DMS79 treated with DMSO at 0.1 percent for 48 hours (cell line): ENCODE measurements at regions not wholly inside any gene's neighbourhood (a gene's known extent, or its start where the extent isn't known, plus 50 kb on each side); places are given as distances from the start of the nearest gene placed in this dataset.
"Not testable (repeated sequence)": the region's sequence is repeated elsewhere in the genome, so short reads cannot be mapped to it uniquely, and the experiment has no call there.

Experiments used
- DNase-seq: peaks from one replicate; lab custom pipeline; 2025; lab: John Stamatoyannopoulos, UW

DNA sequence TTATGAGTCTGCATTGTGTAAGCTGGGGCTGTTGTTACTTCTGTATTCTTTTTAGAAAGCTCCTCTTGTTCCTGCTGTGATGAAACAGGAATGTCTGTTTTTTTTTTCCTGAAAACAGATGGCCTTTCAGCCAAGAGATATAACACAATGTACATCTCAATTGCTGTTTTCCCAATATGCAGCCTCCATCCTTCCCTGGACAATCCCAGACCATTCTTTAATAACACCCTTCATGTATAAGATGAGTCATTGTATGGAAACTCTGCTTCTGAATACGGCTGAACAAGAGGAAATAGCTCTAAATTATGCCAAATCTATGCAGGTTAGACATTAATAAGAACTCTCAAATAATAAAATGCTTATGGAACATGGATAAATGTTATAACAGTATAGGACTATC is 60.2 kb upstream of the LRRC4C start:
- no peak for DNase-seq

- no peak for DNase-seq
Measured at GRCh38 chr11:41522391-41522790, 62.9 kb upstream of the LRRC4C start.

DNA sequence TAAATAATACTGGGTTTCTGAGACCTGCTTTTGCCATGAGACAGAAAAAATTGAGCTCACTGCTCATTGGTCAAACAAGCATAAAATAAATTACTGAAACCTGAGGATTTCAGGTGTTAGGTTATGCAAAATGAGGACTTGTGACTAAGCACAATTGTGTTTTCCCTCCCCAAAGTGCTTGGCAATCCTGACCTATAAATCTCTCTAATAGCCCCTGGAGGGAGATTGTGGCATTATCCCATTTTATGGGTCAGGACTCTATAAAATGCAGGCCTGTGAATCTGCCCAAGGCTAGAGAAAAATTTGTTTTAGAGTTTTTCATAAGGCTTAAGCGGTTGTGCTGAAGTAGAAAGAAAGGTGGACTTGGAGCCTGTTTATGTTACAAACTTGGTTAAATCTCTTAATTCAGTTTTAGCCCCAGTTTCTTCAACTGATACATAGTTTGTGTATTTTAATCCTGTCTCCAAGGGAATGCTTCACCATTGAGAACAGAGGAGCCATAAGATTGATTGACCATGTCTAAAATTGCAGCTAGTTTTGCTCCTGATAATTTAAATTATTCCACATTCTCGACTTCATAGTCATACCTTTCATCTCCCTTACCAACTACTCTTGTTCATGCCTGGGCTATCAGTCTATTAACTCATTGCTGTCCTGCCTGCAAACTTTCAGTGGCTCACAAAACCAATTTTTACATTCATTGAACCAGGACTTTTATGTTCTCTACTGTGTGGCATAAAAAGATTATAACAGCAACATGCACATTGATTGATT is 63.6 kb upstream of the LRRC4C start:
- no peak for DNase-seq

DNA sequence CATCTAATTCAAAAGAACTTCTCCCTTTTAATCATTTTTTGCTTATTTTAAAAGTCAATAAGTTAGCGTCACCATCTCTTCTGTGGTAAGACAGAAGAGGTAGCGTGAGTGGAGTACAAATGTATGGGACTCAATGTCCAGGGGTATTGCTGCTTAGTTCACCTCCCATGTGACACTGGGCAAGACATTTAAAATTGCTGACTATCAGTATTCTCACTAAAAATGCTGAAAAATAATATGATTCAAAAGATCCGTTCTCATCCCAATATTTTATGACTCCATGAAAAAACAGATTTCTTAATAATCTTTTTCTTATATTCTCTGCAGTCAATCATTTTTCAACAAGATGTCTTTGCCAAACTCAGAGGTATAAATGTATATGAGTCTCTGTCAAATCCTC is 68.1 kb upstream of the LRRC4C start:
- no peak for DNase-seq

- no peak for DNase-seq
Measured at GRCh38 chr11:41532413-41532812, 73.0 kb upstream of the LRRC4C start.

DNA sequence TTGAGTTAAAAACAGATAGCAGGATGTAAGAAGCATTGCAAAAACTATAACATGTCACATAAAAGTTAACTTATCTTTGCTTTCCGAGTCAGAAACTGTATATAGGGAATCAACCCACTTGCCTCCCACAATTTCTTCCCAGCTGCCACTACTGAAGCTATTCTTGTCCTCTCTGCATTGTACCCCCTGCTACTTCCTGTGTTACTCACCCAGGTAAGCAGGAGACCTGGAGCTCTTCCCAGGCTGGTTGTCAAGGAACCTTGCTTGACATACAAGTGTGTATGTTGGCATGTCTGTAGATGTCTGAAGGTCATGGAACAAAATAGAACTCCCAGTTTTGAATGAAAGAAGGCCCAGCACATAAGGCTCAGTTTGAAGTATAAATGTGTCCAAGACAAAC is 74.3 kb upstream of the LRRC4C start:
- no peak for DNase-seq

DNA sequence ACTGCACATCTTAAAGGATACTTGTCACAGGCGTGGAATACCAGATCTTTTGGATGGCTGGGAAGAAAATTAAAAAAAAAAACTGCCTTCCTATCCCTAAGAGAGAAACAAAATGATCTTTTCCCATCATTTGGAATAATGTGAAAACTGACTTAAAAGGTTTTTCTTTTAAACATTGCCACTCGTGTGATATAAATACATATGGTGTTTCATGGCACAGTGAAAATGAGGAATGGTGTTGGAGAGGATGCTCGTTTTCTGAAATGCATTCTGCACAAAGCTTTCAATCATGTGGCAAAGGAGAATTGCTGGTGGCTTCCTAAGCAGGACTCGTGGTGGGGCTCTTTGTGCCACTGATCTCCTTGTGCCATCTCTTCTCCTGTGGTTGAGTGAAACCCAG is 74.9 kb upstream of the LRRC4C start:
- DNase-seq: no peak

GRCh38 chr11:41534861-41535260 is 75.4 kb upstream of the LRRC4C start:
- no peak for DNase-seq

GRCh38 chr11:41536021-41536568 is 76.6 kb upstream of the LRRC4C start:
- no peak for DNase-seq

- DNase-seq: not testable (repeated sequence)
Measured at GRCh38 chr11:41544902-41545301, 85.5 kb upstream of the LRRC4C start.

DNA sequence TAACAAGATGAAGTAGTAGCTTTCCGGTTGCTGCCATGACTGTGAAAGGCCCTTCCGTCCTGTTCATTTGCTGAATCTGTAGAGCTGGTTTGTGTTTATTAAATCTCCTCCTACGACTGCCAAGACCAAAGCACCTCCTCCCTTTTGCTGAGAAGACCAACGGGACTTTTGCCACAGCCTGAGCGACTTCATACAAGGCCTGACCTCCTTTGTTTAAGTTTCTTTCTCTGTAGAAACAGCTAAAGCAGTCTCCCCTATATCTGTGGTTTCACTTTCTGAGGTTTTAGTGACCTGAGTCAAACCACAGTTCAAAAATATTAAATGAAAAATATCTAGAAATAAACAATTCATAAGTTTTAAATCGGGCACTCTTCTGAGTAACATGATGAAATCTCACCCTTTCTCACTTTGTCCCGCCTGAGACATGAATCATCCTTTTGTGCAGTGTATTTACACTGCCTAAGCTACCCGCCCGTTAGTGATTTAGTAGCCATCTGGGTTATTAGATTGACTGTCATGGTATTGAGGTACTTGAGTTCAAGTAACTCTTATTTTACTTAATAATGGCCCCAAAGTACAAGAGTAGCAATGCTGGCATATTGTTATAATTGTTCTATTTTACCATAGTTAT is 119.1 kb upstream of the LRRC4C start:
- DNase-seq: no peak

GRCh38 chr11:41579546-41579945 is 120.1 kb upstream of the LRRC4C start:
- DNase-seq: no peak

- no peak for DNase-seq
Measured at GRCh38 chr11:41609511-41609910, 150.1 kb upstream of the LRRC4C start.

GRCh38 chr11:41612415-41612814 is 153.0 kb upstream of the LRRC4C start:
- DNase-seq: no peak

GRCh38 chr11:41613326-41613725 is 153.9 kb upstream of the LRRC4C start:
- no peak for DNase-seq

- no peak for DNase-seq
Measured at GRCh38 chr11:41622707-41623359, 163.4 kb upstream of the LRRC4C start.

DNA sequence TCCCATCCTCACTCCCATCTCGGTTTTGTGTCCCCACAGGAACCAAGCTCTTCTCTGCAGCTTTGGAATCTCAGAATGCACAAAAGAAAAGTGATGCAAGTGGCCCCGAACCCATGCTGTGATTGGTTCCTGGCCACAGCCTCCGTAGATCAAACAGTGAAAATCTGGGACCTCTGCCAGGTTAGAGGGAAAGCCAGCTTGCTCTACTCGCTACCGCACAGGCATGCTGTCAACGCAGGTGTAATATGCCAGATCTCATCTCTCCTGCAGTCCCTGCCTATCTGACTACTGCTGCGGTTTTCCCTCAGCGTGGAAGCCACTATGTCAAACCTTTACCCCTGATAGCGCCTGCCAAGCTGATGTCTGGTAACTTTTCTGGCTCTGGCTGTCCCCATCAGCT is 200.5 kb upstream of the LRRC4C start:
- DNase-seq: no peak

DNA sequence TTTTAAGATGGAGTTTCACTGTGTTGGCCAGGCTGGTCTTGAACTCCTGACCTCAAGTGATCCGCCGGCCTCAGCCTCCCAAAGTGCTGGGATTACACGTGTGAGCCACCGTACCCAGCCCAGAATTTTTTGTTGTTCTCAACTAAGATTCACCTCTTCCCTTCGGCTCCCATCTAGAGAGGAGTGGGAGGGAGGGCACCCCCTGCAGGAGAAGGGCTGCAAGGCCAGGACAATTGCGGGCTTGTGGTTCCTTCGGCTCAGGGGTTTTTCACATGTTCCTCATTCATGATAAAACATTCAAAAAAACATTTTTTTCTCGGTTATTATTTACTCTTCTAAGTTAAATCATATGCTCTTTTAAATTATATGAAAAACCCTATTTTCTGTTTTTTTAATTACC is 201.1 kb upstream of the LRRC4C start:
- DNase-seq: no peak

- DNase-seq: no peak
Measured at GRCh38 chr11:41665441-41666360, 206.2 kb upstream of the LRRC4C start.

GRCh38 chr11:41666951-41667653 is 207.7 kb upstream of the LRRC4C start:
- DNase-seq: no peak

- DNase-seq: no peak
Measured at GRCh38 chr11:41675205-41675604, 215.8 kb upstream of the LRRC4C start.
